SW 1271 (cell line): ENCODE measurements at regions not wholly inside any gene's neighbourhood (a gene's known extent, or its start where the extent isn't known, plus 50 kb on each side); places are given as distances from the start of the nearest gene placed in this dataset.
"Not testable (repeated sequence)": the region's sequence is repeated elsewhere in the genome, so short reads cannot be mapped to it uniquely, and the experiment has no call there.

Experiments used
- DNase-seq, 2 experiments: peaks; one replicate each; lab custom pipeline; 2025; lab: John Stamatoyannopoulos, UW

DNA sequence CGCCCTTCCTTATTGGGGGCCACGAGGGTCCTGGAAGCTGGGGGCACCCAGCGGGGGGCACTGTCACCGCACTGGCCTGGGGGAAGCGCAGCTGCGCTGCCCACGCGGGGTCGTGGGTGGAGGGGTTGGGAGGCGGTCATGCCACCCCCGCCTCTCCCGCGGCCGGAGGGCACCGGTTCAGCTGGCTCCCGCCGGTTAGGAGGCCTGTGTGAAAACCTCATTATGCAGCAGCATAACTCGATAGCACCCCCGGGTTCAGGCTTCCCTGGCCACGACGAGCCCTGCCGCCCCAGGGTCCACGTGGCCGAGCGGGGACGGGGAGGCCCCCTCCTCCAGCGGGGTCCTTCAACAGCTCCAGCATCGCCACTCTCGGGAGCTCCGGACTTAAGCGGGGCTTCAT lies 91.2 kb upstream of the ERCC6L2 start:
- DNase-seq: no peak

DNA sequence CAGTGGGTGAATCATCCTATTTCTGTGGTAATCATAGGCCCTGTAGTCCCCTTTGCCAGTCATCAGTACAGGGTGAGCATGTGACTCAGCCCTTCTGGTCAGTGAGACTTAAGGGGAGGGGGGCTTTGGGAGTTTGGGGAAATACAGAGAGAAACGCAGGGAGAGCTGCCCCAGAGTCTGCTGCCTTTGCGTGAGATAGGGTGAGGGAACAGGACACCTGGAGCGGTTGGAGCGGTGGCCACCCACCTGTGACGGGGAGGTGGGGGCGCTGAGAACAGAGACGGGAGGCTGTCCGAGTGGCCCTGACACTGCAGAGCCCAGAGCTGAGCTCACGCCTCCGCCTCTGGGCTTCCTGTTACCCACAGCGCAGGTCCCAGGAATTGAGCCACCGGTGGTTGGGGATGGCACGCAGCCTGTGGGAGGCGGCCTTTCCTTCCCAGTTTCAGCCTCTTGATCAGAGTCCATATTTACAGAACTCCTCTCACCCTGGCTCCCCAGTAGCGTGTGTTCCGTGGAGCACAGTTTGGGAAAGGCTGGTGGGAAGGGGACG lies 92.0 kb upstream of the ERCC6L2 start:
- DNase-seq: no peak

DNA sequence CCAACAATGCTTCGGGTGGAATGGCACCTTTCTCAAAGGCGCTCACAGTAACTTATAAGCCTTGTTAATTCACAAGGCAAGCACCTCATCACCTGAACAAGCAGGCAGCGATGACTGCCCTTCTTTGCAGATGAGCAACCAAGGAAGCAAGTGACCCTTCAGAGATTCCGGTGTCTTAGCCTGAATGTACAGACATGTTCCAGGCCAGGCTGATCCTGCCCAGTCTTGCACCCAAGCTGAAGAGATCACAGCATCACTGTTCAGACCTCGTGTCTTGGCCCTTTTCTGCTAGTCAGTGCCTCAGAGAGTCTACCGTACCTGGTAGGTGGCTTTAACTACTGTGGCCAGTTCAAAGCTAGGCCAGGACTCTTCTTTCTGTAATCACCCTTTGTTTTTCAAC lies 94.7 kb upstream of the ERCC6L2 start:
- no peak for DNase-seq

DNA sequence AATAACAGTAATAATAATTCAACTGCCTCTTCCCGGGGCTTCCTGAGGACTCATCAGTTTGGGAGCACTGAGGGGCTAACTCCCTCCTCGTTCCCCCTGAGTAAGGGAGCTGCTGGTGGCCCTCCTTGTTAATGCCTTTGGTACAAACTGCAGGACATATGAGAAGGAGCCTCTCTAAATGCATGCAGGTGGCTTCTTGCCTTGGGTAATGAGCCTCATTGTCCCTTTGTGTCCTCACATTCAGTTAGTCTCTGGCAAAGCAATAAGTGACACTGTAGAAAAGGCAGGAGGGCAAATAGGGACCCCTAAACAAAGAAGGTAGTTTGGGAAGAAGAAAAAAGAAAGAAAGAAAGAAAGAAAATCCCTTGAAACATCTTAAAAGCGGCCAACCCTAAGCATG lies 95.4 kb upstream of the ERCC6L2 start:
- DNase-seq: no peak

DNA sequence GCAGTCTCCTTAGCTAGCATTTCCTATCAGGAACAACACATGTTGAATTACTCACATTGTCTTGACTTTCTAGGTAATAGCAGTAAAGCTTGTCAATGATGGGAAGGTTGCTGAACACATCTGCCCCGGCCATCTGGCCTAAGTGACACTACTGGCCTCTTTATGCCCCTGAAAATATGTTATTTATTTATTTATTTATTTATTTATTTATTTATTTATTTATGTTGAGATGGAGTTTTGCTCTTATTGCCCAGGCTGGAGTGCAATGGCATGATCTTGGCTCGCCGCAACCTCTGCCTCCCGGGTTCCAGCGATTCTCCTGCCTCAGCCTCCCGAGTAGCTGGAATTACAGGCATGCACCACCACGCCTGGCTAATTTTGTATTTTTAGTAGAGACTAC lies 95.9 kb upstream of the ERCC6L2 start:
- DNase-seq: not testable (repeated sequence)

DNA sequence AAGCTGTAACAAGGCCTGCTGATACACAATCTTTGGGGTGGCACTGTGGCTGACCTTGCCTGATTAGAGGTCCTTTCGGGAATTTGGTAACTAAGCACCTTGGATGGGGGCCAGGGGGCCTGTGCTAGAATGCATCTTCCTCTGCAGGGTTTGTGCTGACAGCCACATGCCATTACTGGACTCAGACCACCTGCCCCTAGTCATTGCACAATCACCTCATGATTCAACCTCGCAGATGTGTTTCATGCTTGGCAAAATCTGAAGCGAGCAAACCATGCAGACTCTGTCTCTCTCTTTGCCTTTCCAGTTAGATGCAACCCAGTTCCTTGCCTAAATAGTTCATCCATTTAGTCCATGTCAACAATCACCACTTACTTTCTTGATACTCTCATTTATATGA lies 96.5 kb upstream of the ERCC6L2 start:
- no peak for DNase-seq

DNA sequence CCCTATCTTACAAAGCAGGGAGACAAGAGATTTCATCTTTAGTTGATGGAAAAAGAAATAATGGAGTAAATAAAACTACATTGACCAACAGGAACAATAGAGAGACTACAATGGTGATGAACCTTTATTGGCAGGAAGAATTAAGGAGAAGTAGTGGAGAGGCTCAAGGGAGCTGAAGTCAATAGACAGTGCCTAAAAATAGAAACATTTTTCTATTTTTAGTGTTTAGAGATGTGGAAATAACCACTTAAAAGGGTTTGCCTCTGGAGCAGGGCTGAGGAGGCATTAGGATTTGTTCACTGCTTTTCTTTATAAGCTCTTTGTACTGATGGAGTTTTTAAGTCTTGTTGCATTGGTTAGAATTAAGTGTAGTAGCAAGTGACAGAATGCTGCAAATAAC lies 98.4 kb upstream of the ERCC6L2 start:
- no peak for DNase-seq

DNA sequence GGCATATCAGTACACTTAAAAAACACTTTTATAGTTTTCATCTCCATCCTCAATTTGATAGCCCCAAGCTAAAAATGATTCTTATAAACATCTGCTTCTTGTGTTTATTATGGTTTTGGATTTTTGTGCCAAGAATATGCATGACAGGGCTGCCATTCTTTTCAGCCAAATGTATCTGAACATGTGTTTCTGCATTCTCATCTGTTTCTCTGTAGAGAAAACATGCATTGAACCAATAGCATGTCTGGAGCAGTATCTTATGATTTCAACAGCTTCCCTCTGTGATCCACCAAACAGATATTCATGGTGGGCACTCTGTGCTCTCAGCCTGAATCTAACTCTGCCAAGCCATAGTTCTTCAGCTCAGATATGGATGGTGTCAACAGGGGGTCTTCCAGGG lies 99.3 kb upstream of the ERCC6L2 start:
- DNase-seq: no peak

DNA sequence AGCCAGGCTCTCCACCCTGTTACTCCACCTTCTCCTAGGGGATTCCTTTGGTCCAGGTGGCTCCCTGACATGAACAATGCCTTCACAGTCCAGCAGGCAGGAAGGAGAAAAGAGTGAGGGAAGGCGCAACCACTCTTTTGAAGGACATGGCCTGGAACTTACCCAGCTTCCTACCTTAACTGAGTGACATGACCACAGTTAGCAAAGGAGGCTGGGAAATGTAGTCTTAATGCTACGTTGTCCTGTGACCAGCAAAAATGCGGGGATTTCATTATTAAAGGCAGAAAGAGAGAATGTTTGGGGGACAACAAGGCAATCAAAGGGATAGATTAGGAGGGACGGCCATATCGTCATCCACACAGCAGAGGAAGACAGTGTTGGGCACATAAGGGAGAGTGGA lies 100.3 kb upstream of the ERCC6L2 start:
- DNase-seq: no peak

DNA sequence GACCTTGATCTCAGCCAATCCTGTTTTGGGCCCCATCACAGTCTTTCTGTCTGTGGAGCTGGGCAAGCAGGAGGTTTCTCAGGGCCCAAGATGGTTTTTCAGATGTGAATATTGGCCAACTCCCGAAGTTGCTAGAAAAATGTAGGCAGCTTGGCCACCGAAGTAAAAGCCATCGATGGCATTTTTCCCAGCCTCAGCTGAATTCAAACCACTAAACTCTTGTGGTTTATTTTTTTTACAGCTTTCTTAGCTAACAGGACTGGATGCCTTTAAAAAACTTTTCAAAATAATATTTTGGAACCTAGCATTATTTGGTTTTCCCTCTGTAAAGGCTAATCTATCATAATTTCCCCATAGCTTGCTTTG lies 102.5 kb upstream of the ERCC6L2 start:
- DNase-seq: no peak

DNA sequence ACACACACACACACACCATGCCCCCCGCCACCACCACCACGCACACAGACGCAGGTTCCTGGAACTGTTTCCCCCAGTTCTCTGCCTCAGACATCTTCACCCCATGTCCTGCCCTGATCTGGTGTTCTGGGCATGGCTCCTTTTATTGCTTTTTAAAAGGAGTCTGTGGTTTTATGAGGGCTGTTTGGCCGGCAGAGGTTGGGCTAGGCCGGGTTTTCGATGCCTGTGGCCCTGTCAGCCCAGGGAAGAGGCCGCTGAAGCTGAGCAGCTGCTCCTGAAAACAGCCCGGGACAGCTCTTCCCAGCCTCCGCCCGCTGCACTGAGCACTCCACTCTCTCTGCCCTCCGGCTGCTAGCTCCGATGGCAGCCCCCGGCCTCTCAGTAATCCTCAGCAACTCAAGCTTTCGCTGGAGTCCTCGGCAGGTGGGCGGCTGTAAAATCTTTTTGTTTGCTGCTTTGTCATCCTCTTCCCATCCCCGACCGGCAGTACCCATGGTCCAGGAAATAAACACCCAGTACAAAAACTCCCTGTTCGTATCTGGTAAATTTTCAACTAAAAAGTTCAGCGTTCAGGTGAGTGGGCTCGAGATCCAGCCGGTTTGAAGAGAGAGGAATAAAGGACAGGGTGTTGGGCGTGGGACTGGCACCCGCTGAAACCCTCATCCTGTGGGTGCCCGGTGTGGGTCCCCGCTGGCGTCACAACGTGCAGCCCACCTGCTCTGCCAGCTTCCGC lies 103.0 kb upstream of the ERCC6L2 start:
- no peak for DNase-seq

DNA sequence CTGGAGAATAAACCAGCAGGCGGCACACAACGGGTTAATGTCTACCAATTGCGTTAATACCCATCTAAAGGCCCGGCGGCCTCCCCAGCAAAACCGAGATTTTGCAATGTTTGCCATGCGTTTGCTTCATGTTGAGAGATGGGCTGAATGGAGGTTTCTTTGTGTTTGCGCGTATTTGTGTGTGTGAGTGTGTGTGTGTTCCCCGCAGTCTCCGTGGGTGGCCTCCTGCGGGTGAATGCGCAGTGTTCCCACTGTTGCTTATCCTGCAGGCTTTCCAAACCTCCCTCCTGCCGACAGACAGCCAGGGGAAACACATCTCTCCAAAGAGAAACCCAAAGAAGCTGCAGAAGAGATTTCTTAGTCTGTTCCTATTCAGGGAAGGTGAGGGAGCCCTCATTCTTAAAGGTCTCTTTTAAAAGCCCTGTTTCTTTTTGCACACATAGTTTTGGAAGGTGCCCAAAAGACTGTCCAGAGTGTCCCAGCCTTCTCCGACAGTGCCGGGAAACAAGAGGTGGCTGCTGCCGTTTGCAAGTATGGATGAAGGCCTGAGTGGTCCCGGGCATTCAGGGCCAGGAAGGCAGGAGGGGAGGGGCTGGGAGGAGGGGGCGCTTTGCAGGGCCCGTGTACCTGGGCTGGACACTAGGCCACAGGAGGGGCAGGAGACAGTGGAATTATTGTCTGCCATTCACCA lies 103.8 kb upstream of the ERCC6L2 start:
- DNase-seq: no peak

DNA sequence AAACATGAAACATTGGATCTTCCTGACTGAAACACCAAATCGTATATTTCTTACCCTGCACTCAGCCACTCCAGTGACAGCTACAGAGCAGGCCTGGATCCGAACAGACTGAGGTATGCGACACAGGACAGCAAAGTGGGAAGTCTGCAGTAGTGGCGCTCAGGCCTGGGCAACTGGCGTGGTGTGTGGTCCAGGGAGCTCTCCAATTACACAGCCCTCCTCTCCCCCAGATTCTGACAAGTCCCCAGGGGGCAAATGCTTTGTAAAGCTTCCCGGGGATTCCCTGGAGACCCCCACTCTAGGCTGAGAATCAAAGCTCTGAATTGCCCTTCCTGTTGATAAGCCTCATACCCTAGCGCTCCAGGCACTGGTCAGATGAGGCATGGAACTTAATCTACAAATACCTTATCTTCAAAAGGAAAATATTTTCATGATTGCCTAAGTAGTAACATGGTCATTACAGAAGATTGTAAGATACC lies 104.8 kb upstream of the ERCC6L2 start:
- no peak for DNase-seq

DNA sequence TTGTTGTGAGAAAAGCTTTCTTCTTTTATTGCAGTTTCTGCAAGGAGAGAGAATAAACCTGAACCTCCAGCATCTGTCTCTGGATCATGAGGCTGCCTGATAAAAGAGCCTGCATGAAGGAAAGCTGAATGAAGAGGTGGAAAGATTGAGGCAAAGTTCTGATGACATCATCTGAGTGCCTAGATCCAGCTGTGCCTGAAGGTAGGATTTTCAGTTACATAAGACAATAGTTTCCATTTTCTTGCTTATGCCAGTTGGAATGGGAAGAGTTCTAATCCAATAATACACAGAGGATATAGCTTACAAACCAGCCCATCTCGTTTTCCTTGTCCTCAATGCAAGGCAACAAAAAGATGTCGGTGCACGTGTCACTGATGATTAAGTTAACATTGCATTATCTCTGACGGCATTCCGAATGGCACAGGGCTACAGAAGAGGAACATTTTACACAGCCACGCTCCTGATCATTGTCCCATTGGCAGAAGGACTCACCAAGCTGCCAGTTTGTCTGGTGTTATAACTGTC lies 105.5 kb upstream of the ERCC6L2 start:
- DNase-seq: no peak

DNA sequence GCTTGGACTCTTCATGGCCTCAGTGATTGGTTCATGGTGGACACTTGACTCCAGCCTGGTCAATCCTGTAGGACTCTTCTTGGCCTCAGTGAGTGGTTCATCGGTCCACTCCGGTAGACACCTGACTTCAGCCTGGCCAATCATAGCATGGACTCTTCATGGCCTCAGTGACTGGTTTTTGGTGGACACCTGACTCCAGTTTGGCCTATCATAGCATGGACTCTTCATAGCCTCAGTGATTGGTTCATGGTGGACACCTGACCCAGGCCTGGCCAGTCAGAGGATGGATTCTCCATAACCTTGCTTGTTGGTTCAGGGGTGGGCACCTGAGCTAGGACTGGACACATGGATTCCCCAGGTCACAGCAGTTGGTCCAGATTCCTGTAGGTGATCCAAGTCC lies 106.0 kb upstream of the ERCC6L2 start:
- no peak for DNase-seq

DNA sequence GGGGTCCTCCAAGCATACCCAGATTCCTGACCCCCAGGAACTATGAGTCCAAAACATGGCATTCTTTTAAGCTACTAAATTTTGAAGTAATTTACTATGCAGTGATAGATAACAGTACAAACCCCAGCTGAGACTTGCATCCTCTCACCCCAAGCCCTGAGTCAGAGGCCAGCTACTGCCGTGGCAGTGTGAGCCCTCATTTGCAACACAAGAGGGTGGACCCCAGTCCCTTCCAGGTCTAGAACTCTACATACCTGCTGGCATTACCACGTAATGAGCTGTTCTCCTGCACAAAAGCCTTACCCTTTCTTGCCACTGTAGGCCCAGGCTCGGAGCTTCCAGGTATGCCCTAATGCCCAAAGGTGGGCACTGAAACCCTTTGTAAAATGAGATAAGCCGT lies 108.6 kb upstream of the ERCC6L2 start:
- no peak for DNase-seq

DNA sequence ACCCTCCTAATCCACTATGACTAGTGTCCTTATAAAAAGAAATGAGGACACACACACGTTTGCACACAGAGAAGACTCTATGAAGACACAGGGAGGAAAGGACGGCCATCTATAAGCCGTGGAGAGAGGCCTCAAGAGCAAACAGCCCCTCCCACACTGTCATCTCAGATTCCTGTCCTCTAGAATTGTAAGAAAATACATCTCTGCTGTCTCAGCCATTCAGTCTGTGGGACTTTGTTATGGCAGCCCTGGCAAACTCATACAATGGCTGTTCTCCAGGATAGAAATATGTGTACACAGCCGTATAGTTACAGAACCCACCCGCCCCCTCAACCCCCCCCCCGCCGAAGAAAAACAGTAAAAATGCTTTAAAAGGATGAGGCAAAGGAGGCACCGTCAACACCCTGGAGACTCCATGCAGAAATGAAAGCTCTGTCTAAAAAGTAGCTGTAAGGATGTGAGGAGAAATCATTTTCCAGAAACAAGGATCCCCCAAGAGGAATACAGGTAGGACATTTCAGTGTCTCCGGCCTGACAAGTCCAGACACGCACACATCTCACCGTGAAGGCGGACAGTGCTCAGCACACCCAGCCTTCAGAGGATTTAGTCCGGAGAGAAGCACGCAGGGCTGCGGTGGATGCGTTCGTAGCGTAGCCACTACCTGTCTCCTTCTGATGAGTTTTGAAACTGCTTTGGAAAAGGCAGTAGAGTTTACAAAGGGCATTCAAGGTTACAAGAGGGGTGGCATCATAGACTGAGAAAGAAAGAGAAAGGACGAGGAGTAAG lies 110.8 kb upstream of the ERCC6L2 start:
- no peak for DNase-seq

DNA sequence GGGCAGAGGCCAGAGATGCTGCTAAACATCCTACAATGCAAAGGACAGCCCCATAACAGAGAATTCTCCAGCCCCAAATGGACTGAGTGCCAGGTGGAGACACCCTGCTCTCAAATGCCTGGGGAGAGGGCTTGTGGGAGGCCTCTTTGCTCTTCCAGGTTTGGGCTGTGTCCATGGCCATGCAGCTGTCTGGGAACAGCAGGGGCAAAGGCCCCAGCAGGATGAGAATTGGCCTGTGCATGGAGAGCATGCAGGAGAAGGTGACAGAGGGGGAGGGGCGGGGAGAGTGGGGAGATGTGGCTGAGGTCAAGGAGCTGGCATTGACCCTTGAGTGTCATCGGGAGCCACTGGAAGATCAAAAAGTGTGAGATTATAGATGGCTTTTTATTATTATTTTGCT lies 111.5 kb upstream of the ERCC6L2 start:
- DNase-seq: no peak

DNA sequence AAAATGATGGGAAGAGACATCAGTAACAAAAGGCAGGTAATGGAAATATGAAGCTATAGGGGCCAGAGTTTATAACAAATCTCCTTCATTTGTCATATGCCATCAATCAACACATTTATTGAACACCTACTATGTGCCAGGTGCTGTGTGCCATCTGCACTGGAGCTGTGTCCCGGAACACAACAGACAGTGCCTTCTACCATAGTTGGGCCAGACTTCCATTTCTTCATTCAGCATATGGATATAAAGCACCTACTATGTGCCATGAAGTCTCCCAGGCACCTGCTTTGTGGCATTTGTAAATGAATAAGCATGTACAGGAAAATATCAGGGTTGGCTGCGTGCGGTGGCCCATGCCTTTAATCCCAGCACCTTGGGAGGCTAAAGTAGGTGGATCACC lies 112.5 kb upstream of the ERCC6L2 start:
- DNase-seq: no peak

DNA sequence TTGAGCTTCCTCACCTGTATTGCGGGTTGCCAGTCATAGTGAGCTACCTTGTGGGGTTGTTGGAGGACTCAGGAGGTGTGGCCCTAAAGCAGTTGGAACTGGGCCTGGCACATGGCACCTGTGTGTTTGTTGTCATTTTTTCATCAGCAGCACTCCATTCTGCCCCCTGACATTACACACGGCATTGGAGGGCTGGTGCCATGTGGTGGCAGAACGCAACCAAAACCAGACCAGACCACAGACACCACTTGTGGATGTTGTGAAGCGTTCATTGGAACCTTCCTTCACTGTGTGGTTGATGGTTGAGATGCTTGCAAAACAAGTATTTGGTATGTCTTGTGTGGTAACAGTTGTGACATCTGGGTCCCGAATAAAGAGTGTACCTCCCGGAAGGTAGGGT lies 113.2 kb upstream of the ERCC6L2 start:
- DNase-seq: no peak

DNA sequence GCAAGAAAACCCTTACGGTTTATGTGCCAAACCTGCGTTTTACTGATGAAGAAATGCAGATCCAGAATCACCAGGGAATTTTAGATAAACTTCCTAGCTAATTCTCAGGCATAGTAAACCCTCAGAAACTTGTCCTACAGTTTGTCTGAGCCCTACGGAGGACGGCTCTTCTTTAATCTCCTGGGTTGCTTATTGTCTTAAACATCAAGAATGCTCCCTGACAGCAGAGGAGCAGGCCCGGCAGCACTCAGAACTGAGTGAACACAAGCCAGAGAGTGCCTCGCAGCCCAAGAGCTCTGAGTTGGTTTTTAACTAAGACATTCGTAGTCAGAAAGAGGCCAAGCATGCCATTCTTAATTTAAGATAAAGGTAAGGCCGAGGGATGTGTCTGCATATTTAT lies 114.7 kb upstream of the ERCC6L2 start:
- no peak for DNase-seq

DNA sequence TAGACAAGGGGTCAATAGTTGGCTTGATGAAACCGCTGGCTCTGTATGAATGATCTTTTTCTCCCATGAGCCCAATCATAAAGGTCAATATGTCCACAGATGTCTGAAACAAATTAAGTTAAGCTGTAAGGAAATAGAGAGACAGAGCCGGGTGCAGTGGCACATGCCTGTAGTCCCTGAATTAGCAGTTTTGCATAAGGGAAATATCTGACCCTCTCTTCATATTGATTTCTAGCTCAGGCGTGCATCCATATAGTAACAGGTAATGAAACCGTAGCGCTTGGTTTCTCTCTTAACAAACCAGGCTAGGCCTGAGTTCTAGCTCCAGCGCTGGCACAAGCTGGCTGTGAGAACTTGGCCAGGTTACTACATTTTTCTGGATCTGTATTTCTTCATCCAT lies 118.1 kb upstream of the ERCC6L2 start:
- DNase-seq: no peak

DNA sequence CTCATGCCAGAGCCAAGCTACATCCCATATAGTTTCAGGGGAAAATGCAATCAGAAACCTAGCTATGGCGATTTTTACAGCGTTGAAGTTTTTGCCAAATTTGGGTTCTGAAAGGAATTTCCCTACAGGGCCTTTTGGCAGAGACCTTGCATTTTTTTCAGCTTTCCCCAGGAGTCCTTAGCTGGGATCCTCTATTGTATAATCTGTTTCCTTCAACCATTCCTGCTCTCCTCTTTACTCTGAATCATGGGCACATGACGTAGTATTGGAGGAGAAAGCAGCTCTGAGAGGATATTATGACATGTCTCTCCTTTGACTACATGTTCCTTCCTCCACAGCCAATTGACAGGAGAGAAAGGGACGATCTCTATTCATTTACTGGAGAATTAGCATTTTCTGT lies 118.5 kb upstream of the ERCC6L2 start:
- no peak for DNase-seq
